ENCODE measurements at regions not wholly inside any gene's neighbourhood (a gene's known extent, or its start where the extent isn't known, plus 50 kb on each side); places are given as distances from the start of the nearest gene placed in this dataset.

- no peak overlapping the region for H2BK12ac ChIP-seq (ENCODE audit: low read length)
- no peak overlapping the region for H3K14ac ChIP-seq (ENCODE audit: low read length)
- H3K4ac ChIP-seq (ENCODE audit: low read depth, low read length) = no peak overlapping the region
- H3K9me3 ChIP-seq (ENCODE audit: insufficient read depth, low read depth, low read length) = no peaks in the 10 kb centered on the region
- H3K79me2 ChIP-seq (ENCODE audit: control insufficient read depth, insufficient read depth, low read length, poor library complexity) = no peaks in the 10 kb centered on the region
- no peak overlapping the region for H2AFZ ChIP-seq (ENCODE audit: insufficient read depth, low read length, poor library complexity)
- H2AK5ac ChIP-seq (ENCODE audit: low read length) = no peak overlapping the region
- no peaks in the 10 kb centered on the region for H3K36me3 ChIP-seq (ENCODE audit: control insufficient read depth in 1 of 2, insufficient read depth in 2 of 2, low read length in 2 of 2)
- no peaks in the 10 kb centered on the region for H3K79me1 ChIP-seq (ENCODE audit: low read length)
- no peak overlapping the region for H3K27ac ChIP-seq (ENCODE audit: low read depth, low read length)
- H3K18ac ChIP-seq (ENCODE audit: low read length) = no peak overlapping the region
- no peak overlapping the region for H4K12ac ChIP-seq (ENCODE audit: low read depth, low read length)
- no peak overlapping the region for H3K4me3 ChIP-seq (ENCODE audit: low read depth, low read length)
- no peak overlapping the region for H3K23ac ChIP-seq (ENCODE audit: low read length)
- no peak overlapping the region for H3K9ac ChIP-seq (ENCODE audit: low read length)
- H2BK5ac ChIP-seq (ENCODE audit: low read depth, low read length, poor library complexity) = no peak overlapping the region
- no peak overlapping the region for H2BK120ac ChIP-seq (ENCODE audit: insufficient read depth, low read length, poor library complexity)
- DNase-seq = peak; percentile 47 to 96
- H3K27me3 ChIP-seq (ENCODE audit: insufficient read depth, low read length) = no peaks in the 10 kb centered on the region
- H3K4me1 ChIP-seq (ENCODE audit: control insufficient read depth in 1 of 2, insufficient read depth in 2 of 2, low read length in 2 of 2) = peaks cover 0 to 10% of the 10 kb centered on the region in 2 experiments
- H3K4me2 ChIP-seq (ENCODE audit: low read length) = no peak overlapping the region
- no CpG with 5 or more reads among the region's 2 CpGs for WGBS (ENCODE audit: extremely low coverage, insufficient coverage, insufficient read length)
- no peak overlapping the region for H4K8ac ChIP-seq (ENCODE audit: low read depth, low read length)
- H4K91ac ChIP-seq (ENCODE audit: low read depth, low read length) = no peak overlapping the region
Measured at GRCh38 chr18:2304378-2305175, 266.7 kb downstream of the METTL4 start.

GRCh38 chr18:2306606-2307005 lies 264.7 kb downstream of the METTL4 start:
- Histone ChIP-seq H3K27ac (ENCODE audit: low read depth, low read length) (no peak overlapping the region), H3K27me3 (ENCODE audit: insufficient read depth, low read length) (no peaks in the 10 kb centered on the region), H3K9me3 (ENCODE audit: insufficient read depth, low read depth, low read length) (no peaks in the 10 kb centered on the region), H3K14ac (ENCODE audit: low read length) (no peak overlapping the region), H3K18ac (ENCODE audit: low read length) (no peak overlapping the region), H2AK5ac (ENCODE audit: low read length) (no peak overlapping the region), H3K4ac (ENCODE audit: low read depth, low read length) (no peak overlapping the region), H3K4me1 (ENCODE audit: control insufficient read depth in 1 of 2, insufficient read depth in 2 of 2, low read length in 2 of 2) (peaks cover 0 to 10% of the 10 kb centered on the region in 2 experiments), H3K79me2 (ENCODE audit: control insufficient read depth, insufficient read depth, low read length, poor library complexity) (no peaks in the 10 kb centered on the region), H4K12ac (ENCODE audit: low read depth, low read length) (no peak overlapping the region), H2AFZ (ENCODE audit: insufficient read depth, low read length, poor library complexity) (no peak overlapping the region), H2BK120ac (ENCODE audit: insufficient read depth, low read length, poor library complexity) (no peak overlapping the region), H3K79me1 (ENCODE audit: low read length) (no peaks in the 10 kb centered on the region), H3K4me3 (ENCODE audit: low read depth, low read length) (no peak overlapping the region), H3K4me2 (ENCODE audit: low read length) (no peak overlapping the region), H2BK5ac (ENCODE audit: low read depth, low read length, poor library complexity) (no peak overlapping the region), H3K36me3 (ENCODE audit: control insufficient read depth in 1 of 2, insufficient read depth in 2 of 2, low read length in 2 of 2) (no peaks in the 10 kb centered on the region), H4K8ac (ENCODE audit: low read depth, low read length) (no peak overlapping the region), H3K9ac (ENCODE audit: low read length) (no peak overlapping the region), H2BK12ac (ENCODE audit: low read length) (no peak overlapping the region), H3K23ac (ENCODE audit: low read length) (no peak overlapping the region), H4K91ac (ENCODE audit: low read depth, low read length) (no peak overlapping the region)
- DNase-seq = no peak

- no peak overlapping the region for H3K4me3 ChIP-seq (ENCODE audit: low read depth, low read length)
- H3K14ac ChIP-seq (ENCODE audit: low read length) = no peak overlapping the region
- WGBS (ENCODE audit: extremely low coverage, insufficient coverage, insufficient read length) = no CpG with 5 or more reads among the region's 9 CpGs
- no peak overlapping the region for H3K4ac ChIP-seq (ENCODE audit: low read depth, low read length)
- no peak overlapping the region for H4K12ac ChIP-seq (ENCODE audit: low read depth, low read length)
- no peak overlapping the region for H4K8ac ChIP-seq (ENCODE audit: low read depth, low read length)
- no peaks in the 10 kb centered on the region for H3K79me1 ChIP-seq (ENCODE audit: low read length)
- no peak overlapping the region for H3K18ac ChIP-seq (ENCODE audit: low read length)
- H2BK5ac ChIP-seq (ENCODE audit: low read depth, low read length, poor library complexity) = no peak overlapping the region
- no peak overlapping the region for H3K23ac ChIP-seq (ENCODE audit: low read length)
- H2AK5ac ChIP-seq (ENCODE audit: low read length) = no peak overlapping the region
- no peak overlapping the region for H2BK120ac ChIP-seq (ENCODE audit: insufficient read depth, low read length, poor library complexity)
- no peak overlapping the region for H4K91ac ChIP-seq (ENCODE audit: low read depth, low read length)
- no peak for DNase-seq
- no peaks in the 10 kb centered on the region for H3K4me1 ChIP-seq (ENCODE audit: control insufficient read depth in 1 of 2, insufficient read depth in 2 of 2, low read length in 2 of 2)
- H3K36me3 ChIP-seq (ENCODE audit: control insufficient read depth in 1 of 2, insufficient read depth in 2 of 2, low read length in 2 of 2) = no peaks in the 10 kb centered on the region
- no peaks in the 10 kb centered on the region for H3K27me3 ChIP-seq (ENCODE audit: insufficient read depth, low read length)
- no peak overlapping the region for H3K4me2 ChIP-seq (ENCODE audit: low read length)
- no peaks in the 10 kb centered on the region for H3K79me2 ChIP-seq (ENCODE audit: control insufficient read depth, insufficient read depth, low read length, poor library complexity)
- H2AFZ ChIP-seq (ENCODE audit: insufficient read depth, low read length, poor library complexity) = no peak overlapping the region
- H3K27ac ChIP-seq (ENCODE audit: low read depth, low read length) = no peak overlapping the region
- no peak overlapping the region for H3K9ac ChIP-seq (ENCODE audit: low read length)
- H3K9me3 ChIP-seq (ENCODE audit: insufficient read depth, low read depth, low read length) = no peaks in the 10 kb centered on the region
- H2BK12ac ChIP-seq (ENCODE audit: low read length) = no peak overlapping the region
Measured at GRCh38 chr18:2310886-2311285, 260.4 kb downstream of the METTL4 start.

GRCh38 chr18:2312440-2312839 lies 258.9 kb downstream of the METTL4 start:
- H3K14ac ChIP-seq (ENCODE audit: low read length) = no peak overlapping the region
- H3K27me3 ChIP-seq (ENCODE audit: insufficient read depth, low read length) = no peaks in the 10 kb centered on the region
- no peak overlapping the region for H3K27ac ChIP-seq (ENCODE audit: low read depth, low read length)
- H2BK5ac ChIP-seq (ENCODE audit: low read depth, low read length, poor library complexity) = no peak overlapping the region
- no peaks in the 10 kb centered on the region for H3K9me3 ChIP-seq (ENCODE audit: insufficient read depth, low read depth, low read length)
- H3K4ac ChIP-seq (ENCODE audit: low read depth, low read length) = no peak overlapping the region
- H4K12ac ChIP-seq (ENCODE audit: low read depth, low read length) = no peak overlapping the region
- no peaks in the 10 kb centered on the region for H3K79me2 ChIP-seq (ENCODE audit: control insufficient read depth, insufficient read depth, low read length, poor library complexity)
- H2AK5ac ChIP-seq (ENCODE audit: low read length) = no peak overlapping the region
- no peaks in the 10 kb centered on the region for H3K36me3 ChIP-seq (ENCODE audit: control insufficient read depth in 1 of 2, insufficient read depth in 2 of 2, low read length in 2 of 2)
- no peak overlapping the region for H4K8ac ChIP-seq (ENCODE audit: low read depth, low read length)
- no peak overlapping the region for H4K91ac ChIP-seq (ENCODE audit: low read depth, low read length)
- no peak overlapping the region for H3K18ac ChIP-seq (ENCODE audit: low read length)
- H2AFZ ChIP-seq (ENCODE audit: insufficient read depth, low read length, poor library complexity) = no peak overlapping the region
- H3K79me1 ChIP-seq (ENCODE audit: low read length) = no peaks in the 10 kb centered on the region
- DNase-seq = no peak
- no CpG with 5 or more reads among the region's 4 CpGs for WGBS (ENCODE audit: extremely low coverage, insufficient coverage, insufficient read length)
- H3K9ac ChIP-seq (ENCODE audit: low read length) = no peak overlapping the region
- H3K23ac ChIP-seq (ENCODE audit: low read length) = no peak overlapping the region
- no peaks in the 10 kb centered on the region for H3K4me1 ChIP-seq (ENCODE audit: control insufficient read depth in 1 of 2, insufficient read depth in 2 of 2, low read length in 2 of 2)
- H3K4me3 ChIP-seq (ENCODE audit: low read depth, low read length) = no peak overlapping the region
- no peak overlapping the region for H2BK120ac ChIP-seq (ENCODE audit: insufficient read depth, low read length, poor library complexity)
- no peak overlapping the region for H3K4me2 ChIP-seq (ENCODE audit: low read length)
- no peak overlapping the region for H2BK12ac ChIP-seq (ENCODE audit: low read length)

Data from trophoblast cell (in vitro differentiated cells and primary cell).